ENCODE measurements at regions not wholly inside any gene's neighbourhood (a gene's known extent, or its start where the extent isn't known, plus 50 kb on each side); places are given as distances from the start of the nearest gene placed in this dataset.

DNA sequence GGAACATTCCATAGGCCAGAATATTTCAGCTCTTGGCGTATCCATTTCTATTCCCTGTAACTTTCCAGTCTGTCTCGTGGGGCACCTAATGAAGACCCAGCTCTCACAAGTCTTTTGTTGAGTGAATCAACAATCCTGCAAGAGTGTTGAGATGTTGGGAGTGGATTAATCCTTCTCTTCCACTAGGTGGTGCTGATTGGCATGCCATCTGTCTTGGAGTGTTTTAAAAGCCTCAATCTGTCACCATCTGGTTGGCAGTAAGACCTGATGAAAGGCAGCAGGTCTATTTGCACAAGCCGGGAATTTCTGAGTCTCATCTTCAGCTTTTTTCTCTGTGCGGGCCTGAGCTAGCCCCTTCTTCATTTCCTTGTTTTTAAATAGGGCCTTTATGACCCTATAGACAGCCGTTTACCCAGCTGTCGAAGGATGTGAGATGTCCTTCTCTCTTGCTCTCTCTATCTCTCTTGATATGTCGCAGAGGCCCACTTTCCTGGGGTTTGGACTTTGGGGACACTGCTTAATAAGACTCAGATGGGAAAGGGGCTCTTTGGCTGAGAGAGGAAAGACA, 180.5 kb downstream of the ZNF365 start:
- DNase-seq = peak; percentile 10

DNA sequence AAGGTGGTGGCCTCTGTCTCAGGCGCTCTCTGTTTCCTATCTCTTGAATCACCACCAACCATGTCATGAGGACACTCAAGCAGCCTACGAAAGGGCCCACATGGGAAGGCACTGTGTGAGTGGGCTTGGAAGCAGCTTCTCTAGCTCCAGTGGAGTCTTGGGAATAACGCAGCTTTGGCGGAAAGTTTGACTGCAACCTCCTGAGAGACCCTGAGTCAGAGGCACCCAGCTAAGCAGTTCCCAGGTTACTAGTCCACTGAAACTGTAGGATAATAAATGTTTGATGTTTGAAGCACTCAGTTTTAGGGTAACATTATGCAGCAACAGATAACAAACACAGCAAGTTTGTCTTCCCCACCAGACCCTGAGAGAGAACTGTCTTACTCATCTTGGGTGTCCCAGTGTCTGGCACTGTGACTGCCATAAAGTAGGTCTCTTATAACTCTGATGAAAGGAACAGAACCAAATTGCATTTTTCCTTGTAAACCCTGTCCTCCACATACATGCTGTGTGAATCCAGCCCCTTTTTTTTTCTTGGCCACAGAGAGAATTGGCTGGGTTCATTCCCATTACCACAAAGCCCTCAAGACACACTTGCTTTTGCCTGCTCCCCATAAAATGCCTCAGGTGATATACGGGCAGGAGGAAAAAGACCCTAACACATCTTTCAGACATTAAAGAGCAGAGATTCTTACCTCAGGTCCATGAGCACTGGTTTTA, 185.5 kb downstream of the ZNF365 start:
- DNase-seq = no peak

DNA sequence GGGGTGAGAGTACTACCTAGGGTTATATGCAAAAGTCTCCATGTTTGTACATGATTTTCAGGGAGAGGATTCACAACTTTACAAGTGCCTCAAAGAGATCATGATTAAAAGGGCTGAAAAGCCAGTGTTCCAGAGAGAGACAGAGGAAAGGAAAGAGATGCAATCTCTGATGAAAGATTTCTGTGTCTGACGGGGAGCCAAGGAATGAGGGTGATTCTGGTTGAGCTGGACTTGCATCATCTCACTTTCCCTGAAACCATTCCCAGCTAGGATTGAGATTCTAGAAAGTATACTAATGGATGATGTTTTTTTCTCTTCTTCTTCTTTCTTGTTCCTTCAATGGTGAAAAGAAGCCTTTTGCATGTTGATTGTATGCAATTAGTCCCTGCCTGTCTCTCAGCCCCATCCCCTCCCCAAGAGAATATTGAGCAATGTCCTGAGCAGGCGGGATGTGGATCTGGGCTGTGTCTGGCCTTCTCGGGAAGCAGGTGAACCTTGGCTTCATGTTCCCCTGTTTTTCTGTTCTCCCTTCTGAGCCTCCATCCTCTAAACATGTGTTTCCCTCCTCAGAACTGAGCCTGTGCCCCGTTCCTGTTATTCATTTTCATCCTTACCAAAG, 186.1 kb downstream of the ZNF365 start:
- no peak for DNase-seq

DNA sequence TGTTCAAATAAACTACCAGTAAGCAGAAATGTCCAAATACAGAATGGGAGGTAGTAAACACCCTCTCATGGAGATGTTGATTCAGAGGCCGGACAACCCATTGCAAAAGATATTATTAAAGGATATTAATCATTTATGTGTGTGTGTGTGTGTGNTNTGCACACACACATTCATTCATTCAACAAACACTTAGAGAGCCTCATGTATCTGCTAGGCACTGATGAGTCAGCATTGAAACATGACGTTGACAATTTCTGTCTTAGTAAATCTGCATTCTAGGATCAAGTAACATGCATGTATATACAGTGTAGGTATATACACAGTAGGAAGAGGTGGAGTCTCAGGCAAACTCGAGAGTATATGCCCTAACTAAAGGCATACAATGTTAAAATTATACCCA, 187.0 kb downstream of the ZNF365 start:
- no peak for DNase-seq

DNA sequence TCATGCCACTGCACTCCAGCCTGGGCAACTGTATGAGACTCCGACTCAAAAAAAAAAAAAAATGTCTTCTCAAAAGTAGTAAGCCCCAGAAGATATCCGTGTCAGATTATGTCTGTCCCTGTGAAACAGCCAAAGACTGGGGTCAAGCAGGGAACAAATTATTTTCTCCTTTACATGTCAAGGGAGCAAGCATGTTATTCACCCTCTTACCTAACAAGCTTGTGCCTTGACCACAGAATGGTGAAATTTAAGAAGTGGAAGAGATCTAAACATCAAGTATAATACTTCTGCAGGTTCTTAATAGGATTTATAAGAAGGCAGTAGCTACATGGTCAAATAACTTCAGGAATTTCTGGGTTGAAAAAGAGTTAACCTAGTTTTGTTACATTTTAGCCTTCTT, 187.9 kb downstream of the ZNF365 start:
- DNase-seq = no peak

DNA sequence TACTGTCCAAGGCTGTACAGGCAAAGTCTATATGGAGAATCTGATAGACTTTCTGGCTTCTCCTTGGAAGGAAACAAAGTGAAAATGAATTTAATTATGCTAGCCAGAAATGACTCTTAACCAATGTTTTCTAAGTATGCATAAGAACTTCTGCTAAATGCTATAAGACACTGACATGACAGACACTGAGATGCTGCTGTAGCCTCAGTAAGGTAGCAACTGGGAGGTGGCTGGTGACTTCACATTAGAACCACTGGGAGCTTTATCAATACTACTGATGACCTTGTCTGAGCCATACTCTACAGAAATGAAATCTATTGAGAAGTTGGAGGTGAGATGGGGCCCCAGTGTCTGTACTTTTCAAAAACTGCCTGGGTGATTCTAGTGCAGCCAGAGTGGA, 188.6 kb downstream of the ZNF365 start:
- DNase-seq = no peak

DNA sequence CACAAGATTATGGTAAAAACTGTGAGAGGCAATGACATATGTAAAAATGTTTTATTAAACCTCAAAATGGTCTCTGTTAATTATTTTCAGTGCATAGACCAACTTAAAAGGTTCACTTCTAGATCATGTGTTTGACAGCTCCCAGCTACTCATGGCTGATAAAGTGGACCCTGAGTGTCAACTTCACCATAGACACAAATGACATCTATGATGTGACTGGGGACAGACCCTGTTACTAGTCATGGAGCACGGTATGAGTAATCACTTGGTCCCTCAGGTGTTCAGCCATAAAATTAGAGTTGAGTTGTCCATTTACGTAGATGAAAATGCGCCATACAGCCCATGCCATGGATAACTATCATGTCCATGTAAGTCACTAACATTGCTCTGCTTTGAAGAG, 199.8 kb downstream of the ZNF365 start:
- DNase-seq = no peak

DNA sequence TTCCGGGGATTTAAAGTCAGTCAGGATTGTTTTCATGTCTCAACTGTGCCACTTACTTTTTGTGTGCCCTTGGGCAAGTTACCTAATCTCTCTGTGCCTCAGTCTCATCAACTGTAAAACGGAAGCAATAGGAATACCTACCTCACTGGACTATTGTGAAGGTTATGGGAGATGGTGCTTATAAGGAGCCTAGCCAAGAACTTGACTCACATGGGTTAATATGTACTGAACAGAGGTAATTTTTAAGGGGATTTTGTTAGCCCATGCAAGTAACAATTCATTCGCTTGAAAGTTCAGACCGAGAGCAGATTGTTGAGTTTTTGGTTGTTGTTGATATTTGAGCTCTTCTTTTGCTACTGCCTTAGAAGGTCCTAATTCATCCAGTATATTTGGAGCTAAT, 202.9 kb downstream of the ZNF365 start:
- DNase-seq = no peak

DNA sequence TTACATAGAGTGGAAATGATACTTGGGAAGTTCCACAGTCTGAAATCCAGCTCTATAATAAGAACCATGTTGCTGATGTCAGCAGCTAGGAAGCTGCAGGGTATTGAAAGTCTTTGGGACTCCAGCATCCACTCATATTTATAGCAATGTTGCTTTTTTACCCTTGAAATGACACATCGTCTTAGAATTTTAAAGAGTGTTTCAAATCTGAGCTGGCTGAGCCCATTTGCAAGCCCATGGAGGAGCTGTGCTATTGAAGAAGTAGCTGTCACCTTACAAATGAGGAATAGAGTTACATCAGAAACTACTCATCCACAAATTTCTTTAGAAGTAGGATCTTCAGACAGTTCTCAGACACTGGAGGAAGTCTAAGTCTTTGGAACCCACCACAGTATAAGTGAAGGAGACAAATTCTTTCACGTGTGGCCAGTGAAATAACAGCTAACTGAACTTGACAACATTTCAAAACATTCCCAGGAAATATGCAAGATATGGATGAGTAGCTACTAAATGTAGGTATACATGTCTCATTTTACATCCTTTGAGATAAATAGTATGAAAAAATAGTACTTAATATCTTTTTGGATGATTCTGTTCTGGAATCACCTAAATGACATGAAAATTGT, 203.6 kb downstream of the ZNF365 start:
- DNase-seq = no peak

DNA sequence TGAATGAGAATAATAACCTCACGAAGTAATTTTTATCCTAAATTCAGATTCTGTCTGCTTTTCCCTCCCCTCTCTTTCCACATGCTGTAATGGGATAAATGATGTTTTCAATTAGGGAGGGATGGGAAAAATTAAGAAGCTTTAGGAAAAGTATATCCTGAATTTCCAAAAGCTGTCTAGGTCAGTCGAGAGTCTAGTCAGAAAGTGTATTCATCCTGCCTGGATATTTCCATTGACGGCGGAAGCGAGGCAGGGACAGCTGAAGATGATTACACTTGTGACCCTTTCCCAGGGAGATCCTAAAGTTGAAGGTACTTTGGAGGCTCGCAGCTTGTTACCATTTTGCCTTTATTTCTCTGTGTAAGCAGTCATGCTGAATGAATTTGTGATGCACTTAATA, 204.1 kb downstream of the ZNF365 start:
- no peak for DNase-seq

DNA sequence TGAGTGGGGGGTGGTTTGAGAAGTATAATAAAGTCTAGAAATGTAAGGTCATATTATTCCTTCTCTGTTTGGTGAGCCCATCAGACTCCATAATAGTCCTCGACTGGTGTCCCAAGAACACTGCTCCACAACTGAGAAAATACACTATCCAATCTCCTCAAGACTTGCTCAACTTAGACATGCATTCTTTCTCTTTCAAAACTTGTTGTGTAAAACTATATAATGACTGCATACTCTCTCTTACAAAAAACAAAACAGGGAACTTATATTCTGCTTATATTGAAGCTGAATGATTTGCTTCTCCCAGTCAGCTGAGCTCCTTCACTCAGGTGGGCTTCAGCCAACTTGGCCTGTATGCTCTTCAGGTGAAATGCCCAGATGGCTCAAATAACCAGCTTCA, 204.7 kb downstream of the ZNF365 start:
- no peak for DNase-seq

DNA sequence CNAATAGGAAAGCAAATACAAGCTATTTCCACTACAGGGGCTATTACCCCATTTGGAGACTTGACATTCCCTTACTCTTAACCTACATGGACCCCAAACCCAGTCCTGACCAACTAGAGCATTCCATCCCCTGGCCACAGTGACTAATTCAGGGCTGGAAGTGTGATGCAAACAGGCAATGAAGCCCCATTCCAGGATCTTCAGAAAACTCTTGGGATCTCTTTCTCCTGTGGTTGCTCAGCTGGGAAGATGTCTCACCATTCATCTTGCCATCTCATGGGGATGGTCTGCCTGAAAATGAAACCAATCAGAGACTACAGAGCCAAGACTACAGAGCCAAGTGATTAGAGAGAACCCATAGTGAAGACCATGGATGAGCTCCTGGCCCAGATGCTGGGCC, 206.2 kb downstream of the ZNF365 start:
- no peak for DNase-seq

DNA sequence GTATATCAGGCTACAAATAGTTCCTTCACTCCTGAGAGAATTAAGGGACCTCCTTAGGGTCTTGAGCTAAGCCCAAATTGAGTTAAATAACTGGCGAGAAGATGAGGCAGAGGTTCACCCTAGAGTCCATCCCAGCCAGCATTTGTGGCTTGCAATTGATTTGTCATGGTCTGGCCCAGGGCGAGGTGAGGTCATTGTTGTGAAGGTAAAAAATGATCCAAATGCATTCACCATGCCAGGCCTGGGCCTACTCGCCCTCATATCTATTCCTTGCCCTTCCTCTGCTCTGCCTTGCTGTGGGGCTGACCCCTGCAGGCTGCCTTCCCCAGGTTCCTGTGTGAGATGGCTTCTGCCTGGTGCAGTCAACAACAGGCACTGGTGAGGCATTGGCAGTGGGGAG, 207.2 kb downstream of the ZNF365 start:
- no peak for DNase-seq

DNA sequence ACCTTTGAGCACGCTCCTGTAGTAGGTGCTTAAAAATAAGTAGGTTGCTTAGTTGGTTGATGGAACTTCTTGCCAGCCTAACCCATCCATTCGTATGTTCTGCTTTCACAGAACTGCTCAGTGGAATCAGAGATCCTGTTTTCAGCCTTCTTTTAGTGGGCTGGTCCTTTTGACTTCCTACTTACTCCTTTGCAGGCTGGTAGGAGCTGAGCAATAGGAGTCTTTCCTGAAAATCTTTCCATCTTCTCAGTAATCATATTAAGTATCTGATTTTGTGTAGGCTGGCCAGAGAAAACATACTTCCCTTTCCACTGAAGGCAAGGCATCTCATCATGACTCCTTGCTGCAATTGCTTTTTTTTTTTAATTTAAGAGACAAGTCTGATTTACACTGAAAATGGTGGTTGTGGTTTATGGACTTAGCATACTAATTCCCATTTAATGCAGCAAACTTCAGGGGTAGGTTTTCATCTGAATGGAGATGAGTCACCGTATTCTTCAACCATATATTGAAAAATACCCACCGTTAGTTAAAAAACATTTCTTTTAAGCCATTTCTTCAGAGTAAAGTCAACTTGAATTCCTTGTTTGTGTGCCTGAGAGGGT, 208.0 kb downstream of the ZNF365 start:
- DNase-seq = no peak

DNA sequence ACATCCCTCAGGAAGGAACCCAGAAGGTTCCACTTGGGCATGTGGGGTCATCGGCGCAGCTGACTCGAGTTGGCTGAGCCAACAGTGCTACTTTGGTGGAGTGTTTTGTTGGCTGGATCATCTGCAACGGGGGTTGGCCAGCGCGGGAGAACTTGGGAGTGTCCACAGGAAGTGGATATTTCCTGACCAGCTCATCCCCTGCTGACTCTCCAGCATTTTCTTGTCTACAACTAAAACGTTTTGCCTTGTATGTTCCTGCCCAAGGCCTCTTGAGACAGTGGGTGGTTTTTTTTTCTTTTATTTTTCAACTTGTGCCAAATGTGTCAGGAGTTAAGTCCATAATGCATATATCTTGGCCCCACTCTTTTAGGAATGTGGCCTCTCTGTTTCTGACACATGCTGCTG, 208.6 kb downstream of the ZNF365 start:
- no peak for DNase-seq

DNA sequence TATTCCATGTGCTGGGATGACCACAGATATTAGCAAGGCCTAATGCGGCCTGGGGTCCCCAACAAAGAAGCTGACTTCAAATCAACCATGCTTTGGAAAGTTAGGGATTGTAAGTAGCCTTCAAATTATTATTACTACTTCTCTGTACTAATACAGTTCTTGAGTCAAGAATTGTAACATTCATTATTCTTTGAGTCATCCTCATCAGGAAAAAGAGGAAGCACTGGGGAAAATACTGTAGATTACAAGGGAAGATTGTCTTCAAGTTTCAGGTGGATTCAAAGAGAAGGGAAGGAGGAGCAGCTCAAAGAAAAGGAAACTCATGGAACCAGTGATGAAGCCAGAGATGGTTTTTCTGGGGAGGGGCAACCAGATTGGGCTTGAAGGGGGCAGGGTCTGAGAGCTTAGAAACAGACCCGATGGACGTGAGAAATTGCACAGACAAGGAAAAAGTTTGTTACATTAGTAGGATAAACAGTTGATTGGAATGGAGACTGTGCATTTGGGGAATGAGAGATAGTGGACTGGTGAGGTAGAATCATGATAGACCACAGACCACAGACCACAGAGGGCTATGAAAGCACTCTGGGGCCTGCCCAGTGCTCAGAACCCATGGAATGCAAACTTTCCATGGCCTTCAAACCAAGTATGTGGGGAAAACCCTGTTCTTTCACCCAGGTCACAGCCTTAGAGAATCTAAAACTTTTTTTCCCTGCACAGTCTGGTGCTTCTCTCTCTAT, 209.9 kb downstream of the ZNF365 start:
- DNase-seq = no peak

DNA sequence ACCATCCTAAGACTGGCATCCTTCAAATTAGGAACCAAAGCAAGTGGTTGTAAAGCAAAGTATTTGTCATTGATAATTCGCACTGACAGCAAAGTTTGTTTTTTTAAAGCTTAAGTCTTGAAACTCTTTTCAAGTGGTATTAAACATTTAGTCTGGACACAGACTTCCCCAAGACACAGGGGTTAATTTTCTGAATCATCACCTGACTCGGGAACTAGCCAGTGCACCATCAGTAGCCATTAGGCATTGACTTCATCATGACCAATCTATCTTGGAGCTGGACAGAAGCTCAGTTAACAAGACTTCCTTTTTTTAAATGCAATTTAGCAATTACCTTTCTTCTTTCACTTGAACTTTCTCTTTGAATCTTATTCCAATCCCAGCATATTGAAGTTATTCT, 210.6 kb downstream of the ZNF365 start:
- no peak for DNase-seq

DNA sequence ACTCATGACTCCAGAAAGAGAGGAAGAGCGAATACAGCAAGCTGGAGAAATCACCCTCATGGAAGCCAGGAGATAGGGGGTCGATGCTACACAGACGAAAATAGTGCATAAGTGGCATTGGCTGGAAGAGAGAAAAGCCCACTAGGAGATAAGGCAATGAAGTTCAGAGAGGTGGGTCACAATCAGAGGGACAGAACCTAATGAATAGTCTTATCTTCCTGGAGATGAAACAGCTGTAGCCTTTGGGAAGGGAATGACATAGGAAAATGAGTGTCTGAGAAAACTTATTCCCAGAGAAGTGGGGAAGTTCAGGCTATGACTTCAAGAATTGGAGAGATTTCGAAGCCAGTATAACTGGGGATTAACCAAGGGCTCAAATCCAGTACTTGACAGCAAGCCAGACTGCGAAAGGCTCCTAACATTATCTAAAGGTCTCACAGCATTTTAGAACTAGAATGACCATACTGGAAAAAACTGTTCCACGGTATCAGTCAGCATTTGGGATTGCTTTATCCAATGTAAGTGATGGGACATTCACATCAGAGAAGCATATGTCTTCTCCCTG, 211.1 kb downstream of the ZNF365 start:
- DNase-seq = no peak

DNA sequence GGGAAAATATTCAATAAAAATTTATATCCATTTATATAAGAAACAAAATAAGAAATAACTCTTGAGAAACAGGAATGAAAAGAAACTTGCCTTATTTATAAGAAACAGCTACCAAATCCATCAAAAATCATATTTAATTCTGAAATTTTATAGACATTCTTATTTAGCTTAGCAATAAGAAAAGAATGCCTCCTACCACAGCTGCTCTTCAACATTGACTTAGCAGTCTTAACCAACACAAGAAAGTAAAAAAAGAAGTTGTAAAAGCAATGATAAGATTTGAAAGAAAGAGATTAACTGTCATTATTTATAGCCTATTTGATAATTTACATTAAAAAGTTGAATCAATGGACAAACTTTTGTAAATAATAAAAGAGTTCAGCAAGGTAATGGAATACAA, 212.8 kb downstream of the ZNF365 start:
- DNase-seq = no peak

DNA sequence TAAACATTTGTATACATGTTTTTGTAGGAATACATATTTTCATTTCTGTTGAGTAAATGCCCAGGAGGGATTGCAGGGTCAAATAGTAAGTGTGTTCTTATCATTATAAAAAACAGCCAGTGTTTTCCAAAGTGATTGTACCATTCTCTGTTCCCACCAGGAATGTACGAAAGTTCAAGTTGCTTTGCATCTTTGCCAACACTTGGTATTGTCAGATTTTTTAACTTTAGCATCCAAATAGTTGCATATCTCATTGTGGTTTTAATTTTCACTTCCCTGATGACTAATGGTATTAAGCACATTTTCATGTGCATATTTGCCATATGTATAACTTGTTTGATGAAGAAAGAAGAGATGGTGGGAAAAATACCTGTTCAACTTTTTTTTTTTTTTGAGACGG, 213.9 kb downstream of the ZNF365 start:
- DNase-seq = no peak

DNA sequence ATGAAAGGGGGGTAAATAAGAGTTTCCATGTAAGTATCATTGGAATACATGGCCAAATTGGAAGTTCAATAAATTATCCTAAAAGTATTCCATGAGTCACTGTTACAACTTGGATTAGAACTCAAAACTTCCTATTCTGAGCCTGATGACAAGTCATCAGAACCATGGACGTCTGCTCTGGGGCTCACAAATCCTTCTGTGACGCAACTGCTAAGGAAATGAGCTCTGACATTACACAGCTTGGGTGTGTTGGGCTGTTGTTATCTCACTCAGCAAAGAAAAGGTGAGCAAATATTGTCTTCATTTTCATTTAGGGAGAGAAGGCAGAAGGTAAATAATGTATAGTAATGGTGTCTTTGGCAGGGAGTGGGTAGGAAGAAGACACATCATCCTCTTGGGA, 214.8 kb upstream of the ADO start:
- no peak for DNase-seq

DNA sequence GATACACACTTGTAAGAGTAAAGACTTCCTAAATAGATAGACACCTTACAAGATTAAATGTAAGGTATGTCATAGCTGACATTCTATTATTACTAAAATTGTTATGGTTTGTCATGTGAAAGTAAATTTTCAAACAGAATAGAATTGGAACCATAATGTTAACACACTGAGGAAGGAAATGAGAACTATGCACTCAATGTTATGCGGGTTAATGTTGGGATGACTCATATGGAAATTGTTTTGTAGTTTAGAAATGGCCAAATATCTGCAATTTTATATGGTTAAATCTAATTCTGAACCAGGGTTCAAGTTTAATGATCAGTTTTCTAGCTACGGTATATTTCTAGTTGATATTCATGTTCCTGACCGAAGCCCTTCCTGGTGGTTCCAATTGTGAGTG, 214.2 kb upstream of the ADO start:
- DNase-seq = no peak

DNA sequence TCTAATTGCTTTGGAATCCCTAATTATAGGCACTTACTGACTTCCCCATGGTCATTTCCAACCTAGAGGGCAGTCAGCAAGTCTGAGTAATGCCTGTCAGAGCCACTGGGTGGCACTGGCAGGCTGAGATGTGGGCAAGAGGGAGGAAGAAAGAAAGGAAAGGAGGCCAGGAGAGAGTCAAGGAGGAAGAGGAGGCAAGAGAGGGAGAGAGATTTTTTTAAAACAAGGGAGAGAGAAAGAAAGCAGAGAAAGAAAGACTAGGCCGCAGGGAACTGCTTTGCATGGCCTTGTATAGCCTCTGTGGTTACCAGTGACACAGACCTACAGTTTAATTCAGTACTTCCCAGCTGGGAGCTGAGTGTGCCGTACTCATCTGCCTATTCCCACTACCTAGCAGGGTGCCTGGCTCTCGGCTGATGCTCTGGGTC, 210.4 kb upstream of the ADO start:
- DNase-seq = peak; percentile 67

Measured in CD4-positive, alpha-beta T cell treated with Interleukin-17A for 4 hours (primary cell).